GM18499 (cell line): ENCODE measurements at regions not wholly inside any gene's neighbourhood (a gene's known extent, or its start where the extent isn't known, plus 50 kb on each side); places are given as distances from the start of the nearest gene placed in this dataset.

ENCODE experiments used
- ATAC-seq: cut with Tn5 transposase; IDR thresholded peaks from one replicate; pipeline ENCODE4 v1.9.1; 2021; ENCODE audit warnings: moderate number of reproducible peaks; ENCODE audit not compliant: insufficient read depth, unreplicated experiment

DNA sequence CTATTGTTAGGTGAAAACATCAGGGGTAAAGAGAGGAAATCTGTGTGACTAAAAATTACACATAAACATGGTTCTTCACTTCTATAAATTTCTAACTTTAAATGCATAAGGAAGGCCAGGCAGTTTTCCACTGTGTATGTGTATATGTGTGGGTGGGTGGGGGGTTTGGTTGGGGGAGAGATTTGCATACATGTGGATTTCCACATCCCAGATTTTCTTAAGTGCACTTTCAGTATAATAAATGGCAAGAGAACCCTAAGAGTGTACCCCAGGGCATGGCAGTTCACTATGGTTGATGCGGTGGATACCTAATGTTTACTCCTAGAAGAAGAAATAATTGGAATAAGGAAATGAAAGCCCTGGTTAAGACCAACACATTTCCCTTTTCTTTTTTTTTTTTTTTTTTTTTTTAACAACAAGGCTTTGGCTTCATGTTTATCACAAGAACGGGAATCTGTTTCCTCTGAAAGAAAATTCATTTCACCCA, 451.8 kb upstream of the CCL2 start:
- no peak for ATAC-seq

DNA sequence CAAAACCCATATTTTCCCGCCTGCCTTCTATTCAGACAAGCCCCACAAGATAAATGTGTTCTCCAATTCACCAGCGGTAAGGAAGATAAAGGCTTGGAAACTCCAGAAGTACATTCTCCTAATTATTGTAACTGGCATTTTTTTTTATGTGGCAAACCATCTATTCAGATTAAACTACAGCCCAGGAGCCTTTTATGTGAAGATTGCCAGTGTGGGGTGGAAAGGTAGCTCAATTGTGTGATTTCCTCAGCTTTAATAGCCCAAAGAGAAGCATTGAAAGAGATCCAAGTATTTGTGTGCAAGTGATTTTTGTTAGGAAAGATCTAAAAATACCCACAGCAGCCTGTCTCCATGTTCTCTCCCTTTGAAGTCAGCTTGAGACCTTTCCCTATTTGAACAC, 451.4 kb upstream of the CCL2 start:
- ATAC-seq, result no peak

DNA sequence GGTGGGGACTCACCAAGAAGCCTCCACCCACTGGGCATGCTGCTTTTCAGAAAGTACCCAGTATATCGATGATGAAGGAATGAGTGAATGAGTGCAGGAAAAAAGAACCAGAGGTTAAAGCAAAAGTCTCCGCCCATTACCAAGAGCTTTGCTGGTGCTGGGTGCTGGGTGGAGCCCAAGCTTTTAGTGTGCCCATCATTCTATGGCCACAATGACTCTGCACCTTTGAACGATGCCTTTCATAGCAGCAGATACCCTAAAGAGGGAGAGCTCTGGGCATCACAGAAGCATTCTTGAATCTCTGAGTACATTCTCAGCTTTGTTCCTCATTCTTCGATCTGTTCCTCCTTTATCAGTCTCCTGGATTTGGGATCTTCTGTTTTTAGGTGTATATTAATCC, 450.7 kb upstream of the CCL2 start:
- ATAC-seq, result no peak

DNA sequence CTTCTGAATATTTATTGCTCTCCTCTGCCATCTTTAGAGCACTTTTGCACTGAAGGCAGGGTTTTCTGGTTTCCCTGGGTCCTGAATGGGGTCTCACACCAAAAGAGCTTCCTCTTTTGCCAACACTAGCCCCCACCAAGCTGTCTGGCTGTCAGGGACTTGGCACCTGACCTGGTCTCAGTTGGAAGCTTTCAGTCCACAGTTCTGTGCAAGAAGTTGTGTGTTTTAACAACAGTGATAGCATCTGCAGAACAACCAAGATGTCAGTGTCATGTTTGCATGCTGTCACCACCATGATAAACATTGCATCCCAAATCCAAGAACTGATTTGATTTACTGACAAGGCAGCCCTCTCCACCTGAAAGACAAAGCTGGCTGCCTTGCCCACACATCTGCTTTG, 448.5 kb upstream of the CCL2 start:
- ATAC-seq, result no peak

DNA sequence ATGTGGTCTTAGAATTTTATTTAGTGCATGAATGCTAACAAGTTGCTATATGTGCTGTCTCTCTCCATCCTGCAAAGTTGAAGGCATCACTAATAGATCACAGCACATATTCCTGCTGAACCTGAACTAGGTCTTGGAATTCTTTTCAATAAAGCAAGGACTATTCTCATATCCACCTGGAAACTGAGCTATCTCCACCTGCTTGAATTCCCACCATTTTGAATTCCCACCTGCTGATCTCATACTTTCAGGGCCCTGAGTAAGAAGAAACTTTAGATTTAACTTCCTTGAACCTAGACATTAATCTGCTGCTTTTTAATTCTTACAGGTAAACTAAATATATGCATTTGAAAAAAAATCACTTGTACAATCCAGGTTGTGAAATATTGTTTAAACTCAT, 445.3 kb upstream of the CCL2 start:
- ATAC-seq, result no peak

DNA sequence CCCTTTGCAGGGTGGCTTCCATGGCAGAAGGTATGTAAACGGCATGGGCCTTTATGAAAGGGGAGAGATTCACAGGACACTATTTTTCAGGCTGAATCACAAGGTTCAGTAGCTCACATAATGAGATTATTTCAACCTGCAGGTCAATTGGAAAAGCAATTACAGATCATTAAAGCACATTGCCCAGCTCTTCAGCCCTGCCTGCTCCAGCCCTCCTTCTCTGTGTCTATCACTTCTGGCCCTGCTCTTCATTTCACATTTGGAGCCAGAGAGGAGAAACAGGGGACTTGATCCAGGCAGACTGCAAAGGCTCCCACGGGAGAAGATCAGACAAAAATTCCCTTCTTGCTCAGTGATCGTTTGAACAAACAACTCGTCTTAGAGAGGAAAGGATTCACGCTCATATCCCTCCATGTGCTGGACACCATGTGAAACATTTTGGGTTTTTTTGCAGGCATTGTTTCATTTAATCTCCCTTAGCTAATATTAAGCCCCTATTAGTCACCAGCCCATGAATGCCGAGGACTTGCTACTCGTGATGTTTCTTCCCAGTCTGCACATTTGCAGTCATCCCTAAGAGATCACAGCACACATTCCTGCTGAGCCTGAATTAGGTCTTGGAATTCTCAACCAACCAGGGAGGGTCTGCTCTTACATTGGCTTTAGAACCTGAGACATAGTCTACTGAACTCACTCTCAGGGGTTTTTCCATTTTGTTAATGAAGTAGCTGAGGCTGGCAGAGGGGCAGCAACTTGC, 443.9 kb upstream of the CCL2 start:
- ATAC-seq, result no peak

DNA sequence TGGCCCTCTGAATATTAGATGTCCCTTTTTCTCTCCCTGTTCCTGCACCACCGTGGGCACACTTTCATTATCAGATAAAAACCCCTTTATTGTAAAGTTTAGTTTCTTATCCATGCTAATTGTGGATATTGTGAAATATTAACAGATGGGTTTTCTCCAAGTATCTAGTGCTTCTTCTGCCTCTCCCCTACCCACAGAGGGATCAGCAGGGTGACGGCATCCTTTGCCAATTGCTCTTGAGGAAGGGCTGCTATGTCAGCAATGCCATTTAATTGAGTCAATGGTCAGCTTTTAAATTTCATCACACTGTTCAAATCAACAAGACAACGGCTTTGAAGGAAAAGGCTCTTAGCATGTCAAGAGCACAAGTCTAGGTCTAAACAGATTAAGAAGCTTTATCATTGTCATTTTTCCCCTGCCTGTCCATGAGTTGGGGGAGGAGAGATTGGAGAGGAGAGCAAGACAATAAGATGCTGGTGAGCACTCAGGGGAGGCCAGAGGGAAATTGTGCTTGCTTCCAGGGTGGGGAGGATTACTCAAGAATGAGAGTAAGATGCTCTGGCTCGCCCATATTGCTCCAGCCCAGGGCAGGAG, 443.0 kb upstream of the CCL2 start:
- ATAC-seq, result no peak

DNA sequence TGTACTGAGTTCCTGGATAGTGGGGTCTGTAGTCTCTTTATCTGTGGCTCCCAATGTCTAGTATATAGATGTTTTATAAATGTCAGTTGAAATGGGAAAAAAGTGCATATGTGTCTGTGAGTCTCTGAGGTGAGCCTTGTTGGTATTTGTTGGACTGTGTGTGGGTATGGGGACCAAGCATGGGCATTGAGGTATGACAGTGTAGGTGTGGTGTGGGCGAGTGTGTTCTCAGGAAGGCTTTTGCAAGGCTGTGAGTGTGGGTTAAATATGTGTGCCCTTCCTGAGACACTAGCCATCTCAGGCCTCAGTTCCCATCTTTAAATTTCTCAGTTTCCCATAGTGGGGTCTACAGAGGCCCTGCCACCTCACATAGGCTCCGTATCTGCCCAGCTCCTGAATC, 440.2 kb upstream of the CCL2 start:
- ATAC-seq, result no peak

DNA sequence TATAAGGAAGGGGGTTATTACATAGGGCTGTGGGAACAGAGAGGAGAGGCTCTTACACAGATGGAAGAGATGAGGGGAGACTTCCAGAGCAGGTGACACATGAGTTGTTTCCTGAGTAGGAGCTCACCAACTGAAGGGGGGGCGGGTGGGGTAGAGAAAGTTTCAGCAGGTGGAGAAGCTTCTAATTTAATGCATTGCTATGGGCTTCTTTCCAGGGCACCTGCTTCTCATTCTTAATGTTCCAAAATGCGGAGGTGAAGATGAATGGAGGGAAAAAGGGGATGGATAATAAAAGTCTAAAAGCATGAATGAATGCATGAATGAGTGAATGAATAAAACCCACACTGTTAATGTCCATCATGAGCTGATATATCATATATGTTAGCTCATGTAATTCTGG, 439.0 kb upstream of the CCL2 start:
- no peak for ATAC-seq

DNA sequence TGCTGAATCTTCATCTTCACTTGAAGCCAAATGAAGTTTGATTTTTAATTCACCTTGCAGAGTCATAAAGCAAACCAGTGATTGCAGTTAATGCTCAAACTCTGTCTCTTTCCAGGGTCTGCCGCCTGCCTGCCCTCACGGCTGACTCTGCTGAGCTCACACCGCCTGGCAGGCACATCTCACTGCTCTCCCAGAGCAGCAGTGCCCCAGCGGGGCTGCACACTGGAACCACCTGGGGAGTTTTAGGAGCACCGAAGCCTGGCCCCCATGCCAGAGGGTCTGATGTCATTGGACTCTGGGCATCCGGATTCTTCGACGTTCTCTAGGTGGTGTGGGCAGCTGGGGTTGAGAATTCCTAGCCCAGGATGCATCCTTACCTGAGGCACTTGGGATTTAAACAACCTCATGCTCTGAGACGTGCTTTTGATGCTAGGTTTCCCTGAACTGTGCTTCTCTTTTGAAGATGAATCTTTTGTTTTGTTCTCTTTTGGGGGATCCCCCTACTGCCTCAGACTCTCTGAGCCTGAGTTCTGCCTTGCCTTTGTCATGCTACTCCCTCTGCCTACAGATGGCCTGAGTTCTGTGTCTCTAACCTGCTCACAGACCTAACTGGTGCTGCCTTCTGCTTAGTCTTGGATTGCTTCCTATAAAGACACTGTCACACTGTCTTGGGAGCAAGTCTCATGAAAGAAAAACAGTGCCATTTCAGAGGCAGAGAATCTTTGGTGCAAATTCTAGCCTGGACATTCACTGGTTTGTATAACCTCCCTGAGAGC, 438.1 kb upstream of the CCL2 start:
- ATAC-seq, result no peak

DNA sequence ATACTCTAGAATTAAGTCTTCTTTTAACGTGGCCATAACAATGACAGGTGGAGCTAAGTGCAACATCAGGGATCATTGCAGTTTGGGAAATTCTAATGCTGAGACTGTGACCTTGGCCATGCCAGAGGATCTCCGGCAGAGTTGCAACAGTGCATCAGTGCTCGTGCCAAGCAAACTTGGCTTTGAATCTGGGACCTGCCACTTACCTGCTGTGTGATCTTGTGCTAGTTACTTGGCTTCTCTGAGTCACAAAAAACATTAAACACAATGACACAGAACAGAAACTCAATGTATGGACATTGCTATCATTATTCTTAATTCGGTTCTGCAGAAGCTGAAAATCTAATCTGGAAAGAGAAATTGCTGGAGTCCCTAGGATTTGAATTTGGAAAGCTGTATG, 435.5 kb upstream of the CCL2 start:
- ATAC-seq, result no peak

DNA sequence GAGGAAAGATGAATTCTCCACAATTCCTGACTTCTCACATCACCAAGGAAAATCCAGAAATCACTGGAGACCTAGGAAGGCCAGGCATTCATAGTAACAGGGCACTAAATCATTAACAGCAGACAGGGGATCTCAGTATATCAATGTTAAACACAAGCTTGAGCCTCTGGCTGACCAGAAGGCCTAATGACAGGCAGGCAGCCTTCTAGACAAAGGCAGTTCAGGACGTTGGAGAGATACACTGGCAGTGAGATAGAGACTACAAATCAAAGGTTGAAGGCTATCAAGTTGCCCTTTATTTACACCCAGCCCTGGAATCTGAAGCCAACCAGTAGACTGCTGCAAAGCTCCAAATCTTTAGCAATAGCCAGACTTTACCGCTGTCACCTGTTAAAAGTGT, 422.8 kb upstream of the CCL2 start:
- ATAC-seq, result no peak

DNA sequence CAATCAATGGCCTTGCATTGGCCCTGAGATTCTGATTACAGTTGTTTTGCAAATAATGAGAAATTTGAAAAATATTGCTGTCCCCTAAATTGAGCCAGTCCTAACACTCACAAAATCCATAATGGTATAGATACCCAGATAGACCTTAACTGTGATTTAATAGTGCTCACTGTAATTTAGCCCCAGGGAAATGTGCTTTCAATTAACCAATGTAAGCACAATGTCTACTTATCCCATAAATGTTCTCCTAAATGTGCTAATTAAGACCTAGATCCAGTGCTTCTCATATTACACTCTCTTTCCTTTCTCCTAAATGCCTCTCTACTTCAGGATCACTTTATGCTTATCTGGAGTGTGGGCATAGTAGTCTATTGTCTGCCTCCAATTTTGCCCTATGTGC, 417.8 kb upstream of the CCL2 start:
- ATAC-seq, result no peak

DNA sequence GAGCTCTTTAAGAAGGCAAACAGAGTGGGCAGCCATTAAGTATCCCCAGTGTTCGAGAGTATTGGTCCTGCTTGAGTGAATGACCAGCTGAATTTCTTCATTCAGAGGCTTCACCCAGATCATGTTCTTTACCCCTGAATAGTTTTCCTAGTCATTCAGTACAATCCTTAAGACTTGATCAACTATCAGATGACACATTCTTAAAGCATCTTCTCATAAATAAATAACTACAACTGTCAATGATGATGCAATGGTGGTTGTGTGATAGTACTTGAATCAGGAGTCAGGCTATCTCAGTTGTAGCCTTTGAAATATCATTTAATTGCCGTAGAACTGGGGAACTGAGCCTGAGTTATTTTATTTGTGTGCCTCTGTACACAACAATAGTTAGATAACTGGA, 416.8 kb upstream of the CCL2 start:
- ATAC-seq, result no peak

DNA sequence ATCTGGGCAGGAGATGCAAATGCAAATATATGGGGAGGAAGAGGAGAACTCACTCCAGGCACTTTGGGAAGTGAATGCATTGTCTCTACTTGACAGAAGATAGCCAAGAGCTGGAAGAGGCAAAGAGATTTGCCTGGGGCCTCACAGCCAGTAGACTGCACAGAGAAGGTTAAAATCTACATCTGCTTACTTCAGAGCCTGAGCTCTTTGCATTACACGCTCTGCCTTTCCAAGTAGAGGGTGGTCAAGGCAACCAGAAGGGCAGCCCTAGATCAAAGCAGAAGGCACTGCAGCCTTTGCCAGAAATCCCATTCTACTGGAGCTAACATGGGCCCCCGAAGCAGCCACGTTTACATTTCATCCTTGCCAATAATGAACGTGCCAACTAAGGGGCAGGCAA, 407.2 kb upstream of the CCL2 start:
- no peak for ATAC-seq

DNA sequence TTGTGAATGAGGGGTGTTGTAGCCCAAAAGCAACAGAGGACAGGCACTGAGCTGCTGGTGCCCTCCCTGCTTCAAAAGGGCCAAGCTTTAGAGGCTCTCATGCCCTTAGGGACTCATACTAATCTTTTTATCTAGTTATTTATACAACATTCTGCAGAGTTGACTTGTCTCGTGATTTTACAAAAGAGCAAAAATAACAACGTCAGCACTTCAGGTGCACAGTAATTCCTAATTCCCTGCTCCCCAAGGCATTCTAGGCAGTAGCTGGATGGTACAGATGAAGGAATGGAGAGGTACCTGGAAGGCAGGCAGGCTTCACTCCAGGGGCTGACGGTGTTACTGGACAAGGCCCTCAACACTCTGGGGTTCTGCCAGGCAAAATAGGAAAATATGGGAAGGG, 406.7 kb upstream of the CCL2 start:
- ATAC-seq, result no peak

DNA sequence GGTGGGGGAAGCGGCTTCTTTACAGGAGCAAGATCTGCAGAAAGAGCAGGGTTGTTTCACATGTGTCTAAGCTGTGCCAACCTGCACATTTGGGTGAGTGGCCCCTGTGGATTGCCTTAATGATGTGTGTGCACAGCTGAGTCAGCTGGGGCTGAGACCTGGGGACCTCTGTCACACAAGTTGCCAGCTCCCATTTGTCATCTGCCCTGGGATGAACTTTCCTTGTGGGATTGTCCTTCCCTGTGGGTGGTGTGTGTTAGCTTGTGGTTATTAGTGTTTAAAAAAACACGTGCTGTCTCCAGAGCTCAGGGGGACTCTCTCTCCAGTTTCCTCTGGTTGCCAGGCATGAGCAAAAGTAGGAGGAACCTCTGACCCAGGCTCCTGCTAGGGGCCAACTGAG, 400.5 kb upstream of the CCL2 start:
- no peak for ATAC-seq

DNA sequence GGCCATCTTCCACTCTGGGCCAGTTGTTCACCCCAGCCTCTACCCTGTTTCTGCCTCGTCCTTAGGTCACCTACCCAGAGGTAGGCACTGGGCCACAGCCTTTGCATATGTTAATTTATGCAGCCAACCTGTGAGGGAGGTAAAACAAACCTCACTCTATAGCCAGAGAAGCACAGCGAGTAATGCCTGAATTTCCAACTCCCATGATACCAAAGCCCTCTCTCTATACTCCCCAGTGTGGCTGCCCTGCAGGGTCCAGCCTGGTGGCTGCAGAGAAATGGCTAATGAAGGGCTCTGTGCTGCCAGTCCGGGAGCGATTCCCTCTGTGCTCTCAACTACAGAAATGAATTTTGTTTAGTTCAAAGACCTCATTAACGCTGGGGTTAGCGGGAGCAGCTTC, 397.0 kb upstream of the CCL2 start:
- no peak for ATAC-seq

DNA sequence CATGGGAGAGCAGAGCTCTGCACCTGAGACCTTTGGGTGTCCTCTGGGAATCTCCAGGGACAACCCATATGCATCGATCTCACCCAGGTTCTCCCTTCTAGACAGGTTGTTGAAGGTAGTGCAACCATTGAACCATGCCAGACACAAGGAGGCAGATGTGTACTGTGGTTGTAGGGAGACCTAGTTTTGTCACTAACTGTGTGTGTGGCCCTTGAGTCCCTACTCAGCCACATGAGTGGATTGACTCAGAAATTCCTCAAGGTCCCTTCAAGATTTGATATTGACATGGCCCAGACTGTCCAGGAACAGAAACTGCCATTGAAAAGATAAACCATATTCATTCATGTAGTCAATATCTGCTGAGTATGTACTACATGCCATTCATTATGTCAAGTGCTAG, 396.4 kb upstream of the CCL2 start:
- ATAC-seq, result no peak

DNA sequence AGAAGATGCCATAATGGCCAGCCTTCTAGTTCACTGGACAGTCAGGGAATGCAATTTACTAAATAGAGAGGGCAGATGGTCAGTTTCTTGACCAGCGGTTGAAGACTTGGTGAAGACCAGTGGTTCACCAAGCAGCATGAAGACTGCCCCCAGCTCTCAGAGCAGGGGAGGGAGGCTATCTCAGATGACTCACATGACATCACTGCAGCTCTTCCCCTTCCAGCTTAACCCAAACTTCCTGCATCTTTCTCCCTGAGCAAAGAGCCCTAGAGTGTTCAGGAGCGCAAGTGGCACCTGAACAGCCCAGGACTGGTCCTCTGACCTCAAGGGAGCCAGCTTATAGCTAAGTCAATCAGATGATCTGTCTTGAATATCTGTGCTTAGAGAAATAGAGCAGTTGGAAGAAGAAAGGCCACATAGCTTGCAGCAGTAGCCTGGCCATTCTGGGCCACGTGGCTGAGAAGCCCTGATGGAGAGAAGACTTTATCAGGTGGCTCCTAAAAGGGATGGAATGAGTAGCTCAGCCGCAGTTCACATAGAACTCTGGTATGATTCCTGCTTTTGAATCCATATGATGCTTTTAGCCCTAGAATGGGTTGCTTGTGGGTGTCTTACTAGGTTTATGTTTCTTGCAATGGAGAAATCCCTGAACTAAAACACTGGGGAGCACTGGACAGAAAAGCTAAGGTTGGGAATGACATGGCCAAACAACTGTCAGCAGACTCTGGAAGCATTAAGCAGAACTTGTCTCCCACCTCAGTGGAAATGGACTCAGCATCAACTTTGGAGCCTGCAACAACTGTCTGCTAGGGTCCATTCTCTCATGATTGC, 392.1 kb upstream of the CCL2 start:
- no peak for ATAC-seq

DNA sequence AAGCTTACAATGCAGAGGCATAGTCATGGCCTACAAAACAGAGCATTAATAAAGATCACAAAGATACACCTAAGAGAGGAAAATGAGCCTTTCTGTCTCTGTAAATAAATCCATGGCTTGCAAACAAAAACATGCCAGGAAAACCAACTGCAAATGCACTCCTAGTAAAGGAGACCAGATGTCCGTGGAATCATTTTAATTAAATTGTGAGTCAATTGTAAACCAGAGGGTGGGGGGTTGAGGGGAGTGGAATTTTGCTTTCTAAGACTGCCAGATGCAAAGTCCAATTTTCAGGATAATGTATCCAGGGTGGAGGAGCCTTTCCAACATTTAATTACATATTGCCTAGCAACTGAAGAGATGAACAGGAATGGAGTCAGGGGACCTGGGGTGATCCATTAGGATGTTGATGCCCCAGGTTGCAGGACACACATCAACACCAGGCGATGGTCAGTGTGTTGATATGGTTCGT, 390.3 kb upstream of the CCL2 start:
- ATAC-seq, result no peak
